Adipocyte (in vitro differentiated cells): ENCODE measurements at regions not wholly inside any gene's neighbourhood (a gene's known extent, or its start where the extent isn't known, plus 50 kb on each side); places are given as distances from the start of the nearest gene placed in this dataset.

Source experiments
- DNase-seq: peaks from one replicate; pipeline ENCODE4 v3.0.0-alpha.2; 2015; ENCODE audit warnings: low read depth
- H3K27me3 ChIP-seq: replicated peaks from 2 replicates; pipeline ENCODE4 v1.7.0; 2013; ENCODE audit warnings: mild to moderate bottlenecking, low read length, moderate library complexity; ENCODE audit not compliant: control insufficient read depth, insufficient read depth
- H3K36me3 ChIP-seq: 2 replicates; pipeline ENCODE4 v1.7.0; 2013; ENCODE audit warnings: low read length, mild to moderate bottlenecking, moderate library complexity; ENCODE audit not compliant: control insufficient read depth, insufficient read depth, severe bottlenecking
- H3K4me1 ChIP-seq: 2 replicates; pipeline ENCODE4 v1.7.0; 2013; ENCODE audit warnings: mild to moderate bottlenecking, low read length, moderate library complexity; ENCODE audit not compliant: control insufficient read depth, insufficient read depth
- H3K4me3 ChIP-seq: 2 replicates; pipeline ENCODE4 v1.7.0; 2013; ENCODE audit warnings: mild to moderate bottlenecking, low read length, moderate library complexity
- H3K9ac ChIP-seq: 2 replicates; pipeline ENCODE4 v1.7.0; 2013; ENCODE audit warnings: mild to moderate bottlenecking, low read length, moderate library complexity
- H3K9me3 ChIP-seq: 2 replicates; pipeline ENCODE4 v1.7.0; 2013; ENCODE audit warnings: mild to moderate bottlenecking, low read length, moderate library complexity; ENCODE audit not compliant: control insufficient read depth

DNA sequence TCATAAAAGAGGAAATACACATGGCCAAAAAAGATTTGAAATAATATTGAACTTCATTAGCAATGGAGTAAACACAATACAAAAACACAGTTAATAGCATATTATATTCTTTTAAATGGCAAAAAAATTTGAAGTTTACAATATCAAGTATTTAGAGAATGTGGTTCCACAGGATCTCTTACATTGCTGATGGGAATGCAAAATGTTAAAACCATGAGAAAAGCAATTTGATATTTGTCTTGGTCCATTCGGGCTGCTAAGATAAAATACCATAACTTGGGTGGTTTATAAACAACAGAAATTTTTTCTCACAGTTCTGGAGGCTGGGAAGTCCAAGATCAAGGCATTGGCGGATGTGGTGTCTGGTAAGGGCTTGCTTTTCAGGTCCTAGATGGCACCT lies 154.0 kb upstream of the PLN start:
- H3K9ac ChIP-seq: no peak overlapping the region
- H3K4me3 ChIP-seq: no peak overlapping the region
- no peak for DNase-seq
- H3K36me3 ChIP-seq: no peaks in the 10 kb centered on the region
- no peaks in the 10 kb centered on the region for H3K27me3 ChIP-seq
- H3K4me1 ChIP-seq: no peaks in the 10 kb centered on the region
- H3K9me3 ChIP-seq: no peaks in the 10 kb centered on the region

DNA sequence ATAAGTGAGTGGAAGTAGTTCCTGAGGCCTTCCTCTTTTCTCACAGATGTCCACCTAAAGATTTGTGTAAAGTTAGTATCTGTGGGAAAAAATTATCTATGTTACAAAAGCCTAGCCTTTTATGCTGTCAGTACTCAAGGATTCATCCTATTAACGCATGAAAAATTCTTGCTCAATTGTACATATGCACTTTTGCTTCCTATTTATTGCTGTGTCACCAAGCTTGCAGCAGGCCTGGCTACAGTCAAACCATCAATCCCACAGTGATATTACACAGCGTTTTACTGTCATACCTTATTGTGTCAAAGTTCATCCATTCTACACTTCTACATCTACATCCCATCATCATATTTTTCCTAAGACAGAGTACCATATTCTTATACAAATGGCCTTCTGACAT lies 151.1 kb upstream of the PLN start:
- H3K27me3 ChIP-seq: no peaks in the 10 kb centered on the region
- DNase-seq: no peak
- no peak overlapping the region for H3K4me3 ChIP-seq
- H3K9me3 ChIP-seq: no peaks in the 10 kb centered on the region
- H3K36me3 ChIP-seq: no peaks in the 10 kb centered on the region
- no peaks in the 10 kb centered on the region for H3K4me1 ChIP-seq
- no peak overlapping the region for H3K9ac ChIP-seq

DNA sequence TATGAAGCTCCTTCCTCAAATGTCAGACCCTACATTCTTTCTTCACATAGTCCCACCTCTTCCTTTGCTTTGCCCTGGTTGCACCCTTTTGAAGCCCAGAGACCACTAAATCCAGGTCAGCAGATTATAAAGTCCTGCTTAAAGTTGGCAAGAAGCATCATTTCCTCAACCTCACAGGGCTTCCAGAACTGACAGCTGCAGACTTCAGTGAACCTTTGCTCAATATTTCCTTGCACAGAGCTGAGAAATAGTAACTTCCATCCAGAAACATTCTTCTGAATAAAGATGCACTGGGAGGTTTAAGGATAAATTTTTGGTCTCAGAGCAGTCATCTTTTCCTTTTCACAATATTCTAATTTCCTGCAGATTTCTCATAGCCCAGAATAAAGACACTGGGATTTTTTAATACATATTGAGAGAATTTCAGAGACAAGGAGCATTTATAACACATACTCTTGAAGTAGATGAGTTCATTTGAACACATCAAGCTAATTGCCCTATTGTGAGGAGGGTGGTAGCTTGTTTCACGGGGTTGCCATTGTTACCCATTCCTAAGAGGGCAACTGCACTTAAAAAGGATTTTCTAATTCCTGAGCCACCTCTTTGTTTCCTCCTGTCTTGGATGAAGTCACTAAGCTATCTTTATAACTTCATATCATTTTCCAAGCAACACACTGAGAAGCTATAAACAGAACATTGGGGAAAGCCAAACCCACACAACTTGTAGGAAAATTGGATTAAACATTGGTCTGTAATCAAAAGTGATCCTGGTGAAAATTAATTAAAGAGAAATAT lies 150.2 kb upstream of the PLN start:
- no peak overlapping the region for H3K4me3 ChIP-seq
- no peaks in the 10 kb centered on the region for H3K27me3 ChIP-seq
- DNase-seq: no peak

GRCh38 chr6:118400098-118400497 lies 148.0 kb upstream of the PLN start:
- Histone ChIP-seq H3K27me3 (no peaks in the 10 kb centered on the region), H3K9ac (no peak overlapping the region), H3K4me3 (no peak overlapping the region), H3K9me3 (no peaks in the 10 kb centered on the region), H3K4me1 (no peaks in the 10 kb centered on the region), H3K36me3 (no peaks in the 10 kb centered on the region)
- DNase-seq: no peak

More for the DNA sequence above, 150.2 kb upstream of the PLN start:
- Histone ChIP-seq H3K4me1 (no peaks in the 10 kb centered on the region), H3K9ac (no peak overlapping the region), H3K36me3 (no peaks in the 10 kb centered on the region), H3K9me3 (no peaks in the 10 kb centered on the region)

- no peak for DNase-seq
These were observed 147.5 kb upstream of the PLN start for GRCh38 chr6:118400582-118400981.

GRCh38 chr6:118401325-118401975 lies 146.6 kb upstream of the PLN start:
- Histone ChIP-seq H3K4me3 (no peak overlapping the region), H3K4me1 (no peaks in the 10 kb centered on the region), H3K9ac (no peak overlapping the region), H3K27me3 (no peaks in the 10 kb centered on the region), H3K36me3 (no peaks in the 10 kb centered on the region), H3K9me3 (no peaks in the 10 kb centered on the region)
- DNase-seq: no peak

More at GRCh38 chr6:118400582-118400981, 147.5 kb upstream of the PLN start:
- no peaks in the 10 kb centered on the region for H3K9me3 ChIP-seq
- no peak overlapping the region for H3K9ac ChIP-seq
- H3K4me1 ChIP-seq: no peaks in the 10 kb centered on the region
- H3K4me3 ChIP-seq: no peak overlapping the region
- H3K27me3 ChIP-seq: no peaks in the 10 kb centered on the region
- H3K36me3 ChIP-seq: no peaks in the 10 kb centered on the region

- no peaks in the 10 kb centered on the region for H3K4me1 ChIP-seq
- no peak for DNase-seq
- H3K9ac ChIP-seq: no peak overlapping the region
- no peak overlapping the region for H3K4me3 ChIP-seq
- no peaks in the 10 kb centered on the region for H3K36me3 ChIP-seq
- no peaks in the 10 kb centered on the region for H3K27me3 ChIP-seq
- H3K9me3 ChIP-seq: no peaks in the 10 kb centered on the region
These were observed 145.1 kb upstream of the PLN start for GRCh38 chr6:118403036-118403435.

DNA sequence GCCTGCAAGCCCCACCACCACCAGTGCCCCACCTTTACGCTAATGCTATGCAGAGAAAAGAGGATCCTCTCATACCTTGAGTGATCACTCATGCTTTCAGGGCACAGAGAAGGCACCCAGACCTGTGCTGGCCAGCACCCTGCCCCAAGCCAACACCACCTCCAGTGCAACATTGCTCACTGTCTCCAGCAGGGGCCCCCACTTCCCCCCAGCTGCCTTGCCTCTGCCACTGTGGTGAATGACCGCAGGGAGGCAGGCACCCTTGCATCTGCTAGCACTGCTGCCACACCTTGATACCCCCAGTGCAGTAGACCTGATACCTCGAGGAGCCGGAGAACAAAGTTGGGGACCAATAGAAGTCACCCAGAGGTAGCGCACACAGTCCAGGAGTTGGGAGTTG lies 139.2 kb upstream of the PLN start:
- DNase-seq: no peak
- no peaks in the 10 kb centered on the region for H3K9me3 ChIP-seq
- no peak overlapping the region for H3K9ac ChIP-seq
- H3K4me3 ChIP-seq: no peak overlapping the region
- no peaks in the 10 kb centered on the region for H3K36me3 ChIP-seq
- no peaks in the 10 kb centered on the region for H3K4me1 ChIP-seq
- H3K27me3 ChIP-seq: no peaks in the 10 kb centered on the region

- no peaks in the 10 kb centered on the region for H3K27me3 ChIP-seq
- no peaks in the 10 kb centered on the region for H3K4me1 ChIP-seq
- H3K9me3 ChIP-seq: no peaks in the 10 kb centered on the region
- no peak for DNase-seq
- H3K36me3 ChIP-seq: no peaks in the 10 kb centered on the region
- no peak overlapping the region for H3K4me3 ChIP-seq
- no peak overlapping the region for H3K9ac ChIP-seq
These were observed 138.1 kb upstream of the PLN start for GRCh38 chr6:118410001-118410400.
